HG02943 (cell line): ENCODE measurements at regions not wholly inside any gene's neighbourhood (a gene's known extent, or its start where the extent isn't known, plus 50 kb on each side); places are given as distances from the start of the nearest gene placed in this dataset.

Experiments
- ATAC-seq: cut with Tn5 transposase; IDR thresholded peaks from one replicate; pipeline ENCODE4 v1.9.1; 2021; ENCODE audit warnings: mild to moderate bottlenecking, low read depth, moderate library complexity; ENCODE audit not compliant: unreplicated experiment

DNA sequence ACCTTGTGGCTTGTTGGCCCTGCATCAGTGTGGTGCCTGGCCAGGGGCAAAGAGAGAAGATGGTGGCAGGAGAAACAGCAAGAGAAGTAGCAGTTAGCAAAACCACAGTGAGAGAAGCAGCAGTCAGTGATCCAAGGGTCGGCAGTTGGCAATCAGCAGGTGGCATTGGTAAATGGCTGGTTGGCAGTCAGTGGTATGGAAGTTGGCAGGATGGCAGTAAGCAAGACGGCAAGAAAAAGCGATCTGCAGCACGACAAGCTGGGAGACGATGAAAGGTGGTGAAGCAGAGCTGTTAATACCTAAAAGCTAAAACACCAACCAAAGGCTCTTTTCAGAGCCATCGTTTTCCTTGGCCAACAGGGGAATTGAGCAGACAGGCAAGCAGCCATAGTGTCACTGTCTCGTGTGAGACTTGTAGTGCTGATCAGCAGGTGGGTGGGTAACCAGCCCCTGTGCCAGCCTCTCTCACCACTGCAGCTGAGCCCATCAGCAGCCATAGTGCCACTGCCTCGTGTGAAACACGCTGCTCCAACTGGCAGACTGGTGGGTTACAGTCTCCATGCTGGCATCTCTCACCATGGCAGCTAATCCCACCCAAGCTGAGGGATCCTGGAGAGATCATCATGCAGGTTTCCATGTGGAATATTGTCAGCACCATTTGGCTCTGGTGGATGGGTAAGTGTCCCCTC lies 2078.4 kb downstream of the PCDH7 start:
- no peak for ATAC-seq

DNA sequence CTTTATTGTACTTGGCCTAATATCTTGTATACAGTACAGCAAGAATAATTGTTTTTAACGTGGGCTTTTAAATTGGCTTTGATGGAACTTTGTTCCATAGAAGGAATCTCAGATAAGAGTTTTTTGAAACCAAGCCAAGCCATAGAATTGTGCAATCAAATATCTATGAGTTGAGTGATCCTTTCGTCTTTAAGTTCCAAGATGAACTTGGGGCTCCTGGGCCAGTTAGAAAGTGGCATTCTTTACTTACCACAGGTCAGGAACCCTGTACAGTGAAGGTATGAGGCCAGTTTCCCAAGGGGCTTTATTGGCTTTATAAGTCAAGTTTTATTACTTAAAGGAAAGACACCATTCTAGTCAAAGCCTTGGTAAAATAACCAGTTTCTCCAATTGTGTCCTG lies 2104.2 kb downstream of the PCDH7 start:
- ATAC-seq: no peak

DNA sequence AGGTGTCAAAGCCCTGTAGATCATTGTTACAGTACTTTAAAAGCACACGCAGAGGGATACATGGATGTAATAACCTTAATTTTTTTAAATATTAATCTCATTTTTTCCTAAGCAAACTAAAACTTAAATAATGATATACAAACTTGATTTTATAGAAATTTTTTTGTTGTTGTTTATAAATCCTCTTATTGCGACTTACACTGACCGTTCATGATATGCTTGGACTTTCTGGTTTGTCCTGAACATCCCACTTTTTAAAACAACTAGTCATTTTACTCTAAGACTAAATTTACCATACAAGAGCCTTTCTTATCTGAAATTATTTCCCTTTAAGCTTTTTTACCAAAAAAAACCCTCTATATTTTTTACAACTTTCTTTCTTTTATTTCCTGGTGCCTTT lies 2106.0 kb downstream of the PCDH7 start:
- ATAC-seq: no peak

DNA sequence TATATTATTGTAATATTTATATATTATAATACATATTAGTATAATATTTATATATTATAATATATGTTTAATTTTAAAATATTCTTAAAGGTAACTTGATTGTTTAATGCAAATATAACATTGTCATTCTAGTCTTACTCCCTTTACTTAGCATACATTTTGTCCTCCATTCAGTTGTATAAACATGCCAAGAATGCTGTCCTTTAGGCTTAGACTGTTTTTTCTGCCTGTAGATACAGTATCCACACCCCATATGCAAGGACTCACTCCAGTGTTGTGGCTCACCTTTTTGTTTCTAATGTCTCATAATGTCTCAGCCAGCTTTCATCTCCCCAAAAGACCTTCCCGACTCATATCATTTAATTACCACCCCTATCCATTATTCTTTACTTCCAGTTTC lies 2110.0 kb downstream of the PCDH7 start:
- ATAC-seq: no peak

DNA sequence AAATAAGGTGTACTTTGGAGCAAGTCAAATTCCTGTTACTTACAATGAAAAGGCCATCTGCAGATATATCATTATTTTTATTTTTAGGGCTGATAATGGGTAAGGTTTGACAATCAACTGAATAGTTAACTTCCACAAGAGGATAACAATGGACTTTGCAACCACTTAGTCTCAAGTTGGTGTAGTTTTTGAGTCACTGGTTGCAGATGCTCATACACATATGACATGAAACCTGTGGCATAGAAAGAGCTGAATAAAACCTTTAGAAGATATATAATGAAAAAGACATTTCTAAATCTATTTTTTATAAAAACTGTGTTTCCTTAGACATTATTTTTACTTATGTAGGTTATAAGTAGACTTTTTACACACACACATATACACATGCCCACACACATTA lies 2110.9 kb downstream of the PCDH7 start:
- no peak for ATAC-seq

DNA sequence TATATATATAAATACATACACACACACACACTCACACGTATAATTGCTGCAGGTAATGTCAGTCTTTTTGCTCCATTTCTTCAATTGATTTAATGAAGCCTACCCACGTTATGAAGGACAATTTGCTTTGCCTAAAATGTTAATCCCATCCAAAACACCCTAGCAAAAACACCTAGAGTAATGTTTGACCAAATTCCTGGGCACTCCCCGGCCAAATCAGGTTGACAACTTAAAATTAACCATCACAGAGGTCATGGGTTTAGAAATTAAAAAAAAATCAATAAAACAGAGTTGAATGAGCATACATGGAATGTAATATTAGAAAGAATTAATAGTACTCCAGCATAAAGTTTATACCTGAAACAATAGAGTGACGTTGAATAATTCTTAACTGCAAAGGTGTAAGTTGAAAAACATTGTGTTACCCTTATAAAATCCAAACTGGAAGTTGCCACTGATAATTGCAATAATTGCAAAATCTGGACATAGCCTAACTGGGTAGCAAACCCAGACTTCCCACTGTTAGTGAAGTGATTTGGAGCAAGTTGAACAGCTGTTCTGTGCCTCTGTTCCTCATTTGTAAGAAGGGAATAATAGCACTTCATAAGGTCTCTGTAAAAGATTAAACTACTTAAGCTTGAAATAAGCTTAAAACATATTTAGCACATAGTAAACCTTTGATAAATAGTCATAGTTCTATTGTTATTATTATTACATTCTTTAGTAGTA lies 2120.5 kb downstream of the PCDH7 start:
- ATAC-seq: no peak

DNA sequence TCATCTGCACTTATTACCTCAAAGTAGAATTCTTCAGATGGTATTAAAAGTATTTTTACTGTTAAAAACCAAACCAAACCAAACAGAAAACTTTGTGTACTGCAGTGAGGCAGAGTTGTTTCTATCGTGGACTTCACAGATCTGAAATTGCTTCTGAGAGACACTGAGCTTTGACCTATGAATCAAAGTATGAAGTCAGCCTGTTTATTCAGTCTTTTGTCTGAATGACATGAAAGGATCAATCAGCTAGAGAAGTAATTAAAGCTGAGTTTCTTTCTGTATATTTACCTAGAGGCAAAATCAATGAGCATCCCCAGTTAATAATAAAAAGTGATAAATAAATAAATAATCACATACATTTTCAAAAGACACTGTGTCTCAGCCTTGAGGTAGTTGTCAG lies 2121.0 kb downstream of the PCDH7 start:
- ATAC-seq: no peak

DNA sequence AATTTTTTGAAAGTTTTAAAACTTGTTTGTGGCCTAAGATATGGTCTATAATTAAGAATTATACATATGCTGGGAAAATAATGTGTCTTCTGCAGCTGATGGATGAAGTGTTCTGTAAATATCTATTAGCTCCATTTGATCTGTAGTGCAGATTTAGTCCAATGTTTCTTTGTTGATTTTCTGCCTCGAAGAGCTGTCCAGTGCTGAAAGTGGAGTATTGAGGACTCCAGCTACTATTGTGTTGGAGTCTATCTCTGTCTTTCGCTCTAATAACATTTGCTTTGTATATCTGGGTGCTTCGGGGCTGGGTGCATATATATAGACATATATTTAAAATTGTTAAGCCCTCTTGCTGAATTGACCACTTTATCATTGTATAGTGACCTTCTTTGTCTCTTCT lies 2127.3 kb downstream of the PCDH7 start:
- no peak for ATAC-seq

DNA sequence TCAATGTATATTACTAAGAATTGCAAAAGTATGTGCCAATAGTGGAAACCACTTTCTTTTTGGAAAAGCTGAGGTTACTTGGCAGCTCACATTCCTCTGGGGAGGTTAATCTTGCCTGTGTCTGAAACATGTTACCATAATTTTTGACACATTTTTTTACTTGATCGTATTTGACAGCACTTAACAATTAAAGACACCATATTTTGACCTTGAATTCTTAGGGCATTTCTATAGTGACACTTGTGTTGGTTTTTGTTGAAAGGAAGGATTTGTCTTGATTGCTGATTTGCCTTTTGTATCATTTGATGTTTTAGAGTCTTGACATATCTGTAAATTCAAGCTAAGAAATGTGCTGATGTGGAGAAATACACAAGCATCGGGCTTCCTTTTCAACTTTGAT lies 2135.5 kb downstream of the PCDH7 start:
- ATAC-seq: no peak

DNA sequence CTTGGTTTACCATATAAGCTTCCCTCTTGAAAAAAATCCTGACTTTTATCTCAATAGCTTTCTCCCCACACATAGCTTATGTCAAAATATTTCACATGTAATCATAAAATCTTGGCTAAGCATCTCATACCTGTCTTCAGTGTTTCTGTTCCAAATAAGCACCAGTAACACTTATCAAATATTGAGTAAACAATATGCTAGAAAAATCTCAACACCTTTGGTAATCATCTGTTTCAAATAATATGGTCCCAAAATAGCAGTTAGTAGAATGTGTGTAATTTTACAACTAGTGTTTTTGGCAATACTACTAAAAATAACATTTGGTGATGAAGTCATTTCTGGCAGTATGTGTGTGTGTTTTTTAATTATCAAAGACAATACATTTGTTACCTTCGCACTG lies 2138.2 kb downstream of the PCDH7 start:
- ATAC-seq: no peak

DNA sequence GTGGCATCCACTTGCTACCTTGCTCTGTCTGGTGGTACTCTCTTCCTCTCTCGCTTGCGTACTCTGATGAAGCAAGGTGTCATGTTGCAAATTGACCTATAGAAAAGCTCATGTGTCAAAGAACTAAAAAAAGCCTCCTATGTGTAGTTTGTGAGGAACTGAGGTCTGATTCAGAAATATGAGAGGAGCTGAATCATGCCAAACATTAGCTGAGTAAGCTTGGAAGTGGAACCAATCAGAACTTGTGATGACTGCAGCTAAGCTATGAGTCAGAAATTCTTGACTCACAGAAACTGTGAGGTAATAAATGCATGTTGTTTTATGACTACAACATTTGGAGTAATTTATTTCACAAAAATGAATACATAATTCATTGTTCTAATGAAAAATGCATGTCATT lies 2138.8 kb downstream of the PCDH7 start:
- no peak for ATAC-seq

DNA sequence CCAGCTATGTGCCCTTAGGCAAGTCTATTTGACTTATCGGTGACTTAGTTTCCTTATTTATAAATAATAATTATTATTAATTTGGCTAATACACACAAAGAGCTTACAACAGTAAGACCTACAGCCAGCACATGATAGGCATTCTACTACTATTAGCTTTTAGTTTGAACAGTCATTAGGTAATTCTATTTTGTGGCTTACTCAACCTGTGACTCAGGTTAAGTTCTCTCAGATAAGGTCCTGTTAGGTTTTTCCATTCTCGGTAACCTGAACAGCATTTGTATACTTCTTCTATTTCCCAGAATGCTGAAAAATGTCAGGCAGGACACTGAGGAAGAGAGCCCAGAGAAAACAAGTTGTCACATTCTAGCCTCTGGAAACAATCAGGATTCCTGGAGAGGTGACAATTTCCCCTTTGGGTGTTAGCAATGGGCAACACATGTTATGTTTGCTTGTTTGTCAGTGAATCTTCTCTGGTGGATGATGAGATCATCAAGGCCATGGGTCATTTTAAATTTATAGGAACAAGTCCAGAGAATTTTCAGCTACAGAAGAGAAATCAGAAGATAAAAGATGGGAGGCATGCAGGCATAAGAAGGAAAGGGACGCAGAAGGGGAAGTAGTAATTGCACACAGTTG lies 2144.7 kb downstream of the PCDH7 start:
- no peak for ATAC-seq

DNA sequence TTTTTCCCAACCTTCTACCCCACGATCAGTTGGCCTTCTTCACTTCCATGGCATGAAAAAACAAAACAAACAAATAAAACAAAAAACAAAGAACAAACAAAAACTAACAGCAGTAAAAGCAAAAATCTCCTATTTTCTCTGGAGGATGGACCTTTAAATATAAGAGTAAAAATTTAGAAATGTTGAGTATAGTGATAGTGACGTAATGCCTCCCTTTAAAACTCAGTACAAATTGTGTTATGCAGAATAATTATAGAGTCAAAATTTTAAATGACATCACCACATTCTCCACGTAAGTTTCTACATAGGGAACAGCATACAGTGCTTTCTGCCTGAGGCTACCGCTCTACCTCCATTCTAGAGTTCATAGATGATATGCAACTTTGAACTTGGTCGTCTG lies 2156.4 kb downstream of the PCDH7 start:
- ATAC-seq: no peak

DNA sequence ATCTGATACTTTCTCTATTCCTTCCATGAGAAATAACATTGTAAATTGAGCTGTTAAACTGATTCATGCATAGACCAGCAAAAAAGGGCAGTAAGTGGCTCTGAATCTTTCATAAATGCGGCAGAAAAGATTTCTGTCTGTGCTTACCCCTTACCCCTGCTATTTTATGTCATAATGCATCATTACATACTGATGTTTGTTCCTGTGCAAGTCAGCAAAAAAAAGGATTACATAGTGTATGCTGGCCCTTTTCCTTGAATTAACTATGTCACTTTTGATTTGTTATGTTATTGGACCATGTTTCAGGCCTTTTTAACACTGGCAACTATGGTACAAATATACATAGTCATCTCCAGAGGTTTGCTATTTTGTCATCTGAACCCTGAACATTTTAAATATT lies 2159.7 kb downstream of the PCDH7 start:
- no peak for ATAC-seq

DNA sequence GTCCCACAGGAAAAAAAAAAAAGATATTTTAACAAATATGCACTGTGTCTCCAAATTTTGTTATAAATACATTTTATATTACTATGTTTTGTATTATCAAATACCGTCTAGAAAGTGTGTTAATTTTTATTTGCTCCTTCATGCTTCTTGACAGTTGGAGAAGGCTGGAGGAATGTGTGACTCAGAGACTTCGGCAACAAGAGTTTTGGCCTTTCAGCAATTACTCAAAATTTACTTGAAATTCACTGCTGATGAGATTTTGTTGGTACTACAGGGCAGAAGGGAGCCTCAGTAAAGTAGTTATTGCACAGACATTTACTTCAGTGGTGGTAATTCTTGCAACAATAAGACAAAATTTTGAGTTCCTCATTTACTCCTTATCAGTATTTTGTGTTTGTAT lies 2164.0 kb downstream of the PCDH7 start:
- no peak for ATAC-seq

DNA sequence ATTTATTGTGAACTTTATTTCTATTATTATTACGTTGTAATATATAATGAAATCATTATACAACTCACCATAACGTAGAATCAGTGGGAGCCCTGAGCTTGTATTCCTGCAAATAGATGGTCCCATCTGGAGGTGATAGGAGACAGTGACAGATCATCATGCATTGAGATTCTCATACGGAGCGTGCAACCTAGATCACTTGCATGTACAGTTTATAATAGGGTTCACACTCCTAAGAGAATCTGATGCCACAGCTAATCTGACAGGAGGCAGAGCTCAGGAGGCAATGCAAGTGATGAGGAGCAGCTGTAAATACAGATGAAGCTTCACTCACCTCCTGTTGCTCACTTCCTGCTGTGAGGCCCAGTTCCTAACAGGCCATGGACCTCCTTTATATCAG lies 2170.2 kb downstream of the PCDH7 start:
- no peak for ATAC-seq

DNA sequence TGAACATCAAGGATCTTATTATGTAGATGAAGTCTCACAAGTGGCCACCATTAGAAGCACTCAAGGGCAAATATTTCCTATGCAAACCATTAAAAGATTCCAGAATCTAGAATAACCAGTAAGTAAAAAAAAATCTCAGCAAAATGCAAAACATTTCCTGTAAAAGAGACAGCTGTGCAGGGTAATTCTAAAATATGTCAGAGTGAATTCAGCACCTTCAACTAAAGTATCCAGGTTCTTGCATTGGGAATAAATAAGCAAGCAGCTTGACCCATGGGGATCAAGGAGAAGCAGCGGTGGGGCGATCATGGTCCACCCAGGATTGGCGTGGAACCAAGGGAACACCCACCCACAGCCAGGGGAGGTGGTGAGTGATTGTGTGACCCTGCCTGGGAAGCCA lies 2188.9 kb downstream of the PCDH7 start:
- no peak for ATAC-seq

DNA sequence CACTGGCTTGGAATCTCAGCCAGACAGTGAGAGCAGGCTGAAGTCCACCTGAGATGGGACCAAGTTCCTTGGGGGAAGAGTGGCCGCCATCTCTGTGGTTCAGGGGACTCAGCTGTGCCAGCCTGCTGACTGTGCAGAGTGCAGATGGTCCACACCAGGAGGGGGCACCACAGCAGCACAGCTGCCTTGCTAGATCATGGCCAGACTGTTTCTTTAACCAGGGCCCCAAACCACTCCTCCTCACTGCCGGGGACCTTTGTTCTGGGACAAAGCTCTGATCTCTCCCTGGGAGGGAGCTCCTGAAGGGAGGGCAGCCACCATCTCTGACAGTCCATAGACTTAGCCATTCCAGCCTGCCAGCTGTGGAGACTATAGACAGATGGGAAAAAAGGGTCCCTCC lies 2189.6 kb downstream of the PCDH7 start:
- no peak for ATAC-seq

DNA sequence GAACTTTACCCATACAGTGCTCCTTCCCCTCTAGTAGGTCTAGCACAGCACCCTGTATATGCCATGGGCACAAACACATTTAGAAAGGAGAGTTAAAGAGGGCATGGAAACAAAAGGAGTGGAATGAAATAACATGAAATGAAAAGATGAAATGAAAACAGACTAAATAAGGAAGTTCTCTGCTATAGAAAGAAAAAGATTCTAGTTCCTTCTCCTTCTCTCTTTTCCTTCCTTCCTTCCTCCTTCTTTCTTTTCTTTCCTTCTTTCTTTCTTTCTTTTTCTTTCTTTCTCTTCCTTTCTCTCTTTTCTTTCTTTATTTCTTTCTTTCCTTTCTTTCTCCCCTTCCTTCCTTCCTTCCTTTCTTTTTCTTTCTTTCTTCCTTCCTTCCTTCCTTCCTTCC lies 2197.4 kb downstream of the PCDH7 start:
- ATAC-seq: no peak

DNA sequence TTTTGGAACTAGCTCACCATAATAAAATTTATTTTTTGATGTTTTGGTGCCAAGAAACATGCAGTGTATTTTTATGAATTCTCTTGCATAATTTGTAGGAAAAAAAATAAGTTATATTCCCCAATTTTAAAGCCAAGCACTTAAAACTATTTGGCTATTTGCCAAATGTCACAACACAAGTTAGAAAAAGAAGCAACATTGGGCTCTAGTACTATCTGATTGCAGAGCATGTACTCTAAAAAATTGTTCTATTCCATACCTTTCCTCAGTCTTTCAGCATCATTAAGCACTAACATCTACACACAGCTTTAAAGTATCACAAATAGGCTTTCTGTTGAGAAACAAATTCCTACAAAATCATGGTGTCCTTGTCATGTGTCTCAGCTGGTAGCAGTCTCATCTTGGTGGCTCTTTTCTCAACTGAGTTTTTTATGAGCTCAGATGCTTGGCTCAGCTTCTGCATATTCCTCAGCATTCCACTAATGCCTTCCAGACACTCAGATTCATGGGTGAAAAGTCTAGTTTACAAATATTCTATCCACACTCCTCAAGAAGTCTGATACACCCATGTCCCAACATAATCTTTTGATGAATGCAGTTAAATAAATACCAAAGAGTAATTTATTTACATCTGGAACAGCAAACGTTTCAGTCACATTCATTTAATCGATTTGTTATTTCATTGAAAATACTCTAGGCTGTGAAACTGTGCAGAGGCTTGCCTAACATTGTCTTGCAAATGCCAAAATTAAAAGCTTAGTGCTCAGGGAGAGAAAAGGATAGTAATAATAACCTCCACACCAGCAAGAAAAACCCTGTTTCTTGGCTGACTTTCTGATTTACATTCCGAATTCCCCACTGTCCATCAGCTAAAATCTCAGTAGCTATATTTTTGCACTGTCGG lies 2209.9 kb downstream of the PCDH7 start:
- ATAC-seq: no peak

DNA sequence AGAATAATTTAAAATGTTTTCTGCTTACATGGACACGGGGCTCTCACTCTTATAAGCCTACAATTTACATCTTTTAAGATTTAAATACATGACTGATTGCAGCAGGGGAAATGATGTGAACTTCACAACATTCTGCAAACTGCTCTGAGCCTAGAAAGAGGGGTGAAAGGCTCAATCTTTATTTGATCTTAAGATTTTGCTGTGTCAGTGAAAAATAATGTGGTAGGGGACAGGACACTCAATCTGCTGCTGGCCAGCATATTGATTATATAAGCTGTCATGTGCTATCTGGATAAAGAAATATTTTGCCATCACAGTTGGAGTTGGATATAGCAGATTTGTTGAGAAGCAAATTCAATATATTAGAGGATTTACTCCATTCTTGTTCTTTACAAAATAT lies 2210.5 kb downstream of the PCDH7 start:
- ATAC-seq: no peak
